Smooth muscle cell (in vitro differentiated cells): ENCODE measurements at regions not wholly inside any gene's neighbourhood (a gene's known extent, or its start where the extent isn't known, plus 50 kb on each side); places are given as distances from the start of the nearest gene placed in this dataset.
A peak's percentile ranks its signal among the peaks of the same experiment; 100 is the strongest.

Experiments used
- DNase-seq: peaks from one replicate; lab custom pipeline; 2025; ENCODE audit not compliant: unreplicated experiment; lab: John Stamatoyannopoulos, UW
- H2AFZ ChIP-seq: fragments of 200-600 bp; sonication (generic); 2 replicates; pipeline ENCODE4 v1.6.0; 2016; ENCODE audit warnings: antibody characterized with exemption, low read depth, mild to moderate bottlenecking
- H3F3A ChIP-seq: fragments of 200-600 bp; sonication (generic); 2 replicates; pipeline ENCODE4 v1.6.0; 2017; ENCODE audit warnings: antibody characterized with exemption, low read depth
- H3K27ac ChIP-seq: fragments of 200-600 bp; sonication (generic); 2 replicates; pipeline ENCODE4 v1.5.1; 2016; ENCODE audit warnings: low read depth, mild to moderate bottlenecking
- H3K27me3 ChIP-seq: fragments of 200-600 bp; sonication (generic); 2 replicates; pipeline ENCODE4 v1.6.1; 2016; ENCODE audit warnings: low read depth, mild to moderate bottlenecking
- H3K36me3 ChIP-seq: fragments of 200-600 bp; sonication (generic); 2 replicates; pipeline ENCODE4 v1.5.1; 2016; ENCODE audit warnings: low read depth
- H3K4me1 ChIP-seq: fragments of 200-600 bp; sonication (generic); 2 replicates; pipeline ENCODE4 v1.5.1; 2016; ENCODE audit warnings: low read depth
- H3K4me2 ChIP-seq: fragments of 200-600 bp; sonication (generic); 2 replicates; pipeline ENCODE4 v1.6.0; 2016; ENCODE audit warnings: mild to moderate bottlenecking
- H3K4me3 ChIP-seq: fragments of 200-600 bp; sonication (generic); 2 replicates; pipeline ENCODE4 v1.5.1; 2016; ENCODE audit warnings: mild to moderate bottlenecking
- H3K79me2 ChIP-seq: fragments of 200-600 bp; sonication (generic); 2 replicates; pipeline ENCODE4 v1.6.0; 2016; ENCODE audit warnings: low read depth, mild to moderate bottlenecking
- H3K9ac ChIP-seq: fragments of 200-600 bp; sonication (generic); 2 replicates; pipeline ENCODE4 v1.6.0; 2016; ENCODE audit warnings: low read depth
- H3K9me3 ChIP-seq: fragments of 200-600 bp; sonication (generic); replicated peaks from 2 replicates; pipeline ENCODE4 v1.5.1; 2016; ENCODE audit warnings: low read depth
- H4K20me1 ChIP-seq: fragments of 200-600 bp; sonication (generic); 2 replicates; pipeline ENCODE4 v1.6.0; 2016; ENCODE audit warnings: low read depth
- WGBS: methylation state at CpG from one replicate; pipeline ENCODE4 v1.1.7; 2016; ENCODE audit warnings: low lambda C conversion rate; 5-methylcytosine and 5-hydroxymethylcytosine counted together
- TF ChIP-seq, protein P1 (sequence below): fragments of 200-600 bp; sonication (generic); IDR thresholded peaks from 2 replicates; pipeline ENCODE4 v1.5.1; 2017; ENCODE audit warnings: borderline replicate concordance, mild to moderate bottlenecking, antibody characterized with exemption; ENCODE audit not compliant: insufficient read depth, poor library complexity, severe bottlenecking

DNA sequence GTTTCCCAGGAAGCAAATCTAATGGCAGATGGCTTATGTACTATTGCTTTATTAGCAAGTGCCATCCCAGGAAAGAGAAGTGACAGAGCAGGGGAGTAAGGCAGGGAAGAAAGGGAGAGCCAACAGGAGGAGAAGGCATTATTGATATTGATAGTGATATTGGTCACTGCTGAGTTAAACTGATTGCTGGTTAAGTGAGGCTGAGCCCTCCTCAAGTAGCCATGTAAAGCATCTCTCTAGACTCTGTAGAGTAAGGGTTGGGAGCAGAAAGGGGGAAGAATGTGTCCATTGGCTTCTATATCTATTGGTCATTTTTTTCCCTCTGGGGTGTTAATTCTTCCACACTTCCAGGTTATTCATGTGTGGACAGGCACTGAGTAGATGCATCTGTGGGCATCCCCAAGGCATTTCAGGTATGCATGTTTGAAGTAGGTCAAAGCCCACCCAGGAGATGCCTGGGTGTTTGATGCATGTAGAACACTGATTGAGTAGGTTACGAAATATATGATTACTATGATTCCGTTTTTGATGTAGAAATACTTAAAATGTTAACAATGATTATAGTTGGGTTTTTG, 290.5 kb upstream of the DPYD start:
- H3K27ac ChIP-seq = no peak overlapping the region
- H4K20me1 ChIP-seq = no peaks in the 10 kb centered on the region
- H3K4me1 ChIP-seq = peaks cover 13% of the 10 kb centered on the region
- TF ChIP-seq, protein P1, sequence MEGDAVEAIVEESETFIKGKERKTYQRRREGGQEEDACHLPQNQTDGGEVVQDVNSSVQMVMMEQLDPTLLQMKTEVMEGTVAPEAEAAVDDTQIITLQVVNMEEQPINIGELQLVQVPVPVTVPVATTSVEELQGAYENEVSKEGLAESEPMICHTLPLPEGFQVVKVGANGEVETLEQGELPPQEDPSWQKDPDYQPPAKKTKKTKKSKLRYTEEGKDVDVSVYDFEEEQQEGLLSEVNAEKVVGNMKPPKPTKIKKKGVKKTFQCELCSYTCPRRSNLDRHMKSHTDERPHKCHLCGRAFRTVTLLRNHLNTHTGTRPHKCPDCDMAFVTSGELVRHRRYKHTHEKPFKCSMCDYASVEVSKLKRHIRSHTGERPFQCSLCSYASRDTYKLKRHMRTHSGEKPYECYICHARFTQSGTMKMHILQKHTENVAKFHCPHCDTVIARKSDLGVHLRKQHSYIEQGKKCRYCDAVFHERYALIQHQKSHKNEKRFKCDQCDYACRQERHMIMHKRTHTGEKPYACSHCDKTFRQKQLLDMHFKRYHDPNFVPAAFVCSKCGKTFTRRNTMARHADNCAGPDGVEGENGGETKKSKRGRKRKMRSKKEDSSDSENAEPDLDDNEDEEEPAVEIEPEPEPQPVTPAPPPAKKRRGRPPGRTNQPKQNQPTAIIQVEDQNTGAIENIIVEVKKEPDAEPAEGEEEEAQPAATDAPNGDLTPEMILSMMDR = no peak
- H3K4me3 ChIP-seq = no peak overlapping the region
- no peak overlapping the region for H3K9ac ChIP-seq
- H3K9me3 ChIP-seq = no peaks in the 10 kb centered on the region
- H3K27me3 ChIP-seq = no peaks in the 10 kb centered on the region
- no peaks in the 10 kb centered on the region for H3F3A ChIP-seq
- no peak for DNase-seq
- H3K36me3 ChIP-seq = no peaks in the 10 kb centered on the region
- no peak overlapping the region for H2AFZ ChIP-seq
- WGBS = 91% methylated on average over 2 of the region's 2 CpGs
- H3K4me2 ChIP-seq = peak overlapping the region; percentile 80
- no peaks in the 10 kb centered on the region for H3K79me2 ChIP-seq

DNA sequence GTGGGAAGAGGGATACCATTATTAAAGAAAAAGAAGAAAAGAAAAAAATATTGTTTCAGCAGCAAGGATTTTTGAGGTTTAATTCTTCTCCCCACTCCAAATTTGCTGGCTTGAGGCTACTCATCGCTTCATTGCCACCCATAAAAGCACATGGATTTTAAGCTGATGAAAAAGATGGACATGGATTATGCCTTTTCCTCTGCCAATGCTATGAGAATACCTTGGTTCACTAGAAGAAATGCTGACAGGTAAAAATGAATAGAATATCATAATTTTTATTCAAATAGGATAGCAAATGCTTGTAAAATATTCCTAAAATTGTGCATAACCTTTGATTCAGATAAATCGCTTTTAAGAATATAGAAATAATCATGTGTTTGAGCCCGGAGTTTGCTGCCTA, 289.7 kb upstream of the DPYD start:
- H4K20me1 ChIP-seq = no peaks in the 10 kb centered on the region
- H3K4me3 ChIP-seq = no peak overlapping the region
- no peak overlapping the region for H2AFZ ChIP-seq
- H3K27me3 ChIP-seq = no peaks in the 10 kb centered on the region
- no peaks in the 10 kb centered on the region for H3K9me3 ChIP-seq
- H3K27ac ChIP-seq = peak overlapping the region; percentile 62
- H3K36me3 ChIP-seq = no peaks in the 10 kb centered on the region
- H3K9ac ChIP-seq = no peak overlapping the region
- H3K79me2 ChIP-seq = no peaks in the 10 kb centered on the region
- H3K4me1 ChIP-seq = peaks cover 13% of the 10 kb centered on the region
- DNase-seq = no peak
- peak overlapping the region; percentile 80 for H3K4me2 ChIP-seq
- H3F3A ChIP-seq = no peaks in the 10 kb centered on the region
- 88% methylated on average over 3 of the region's 3 CpGs for WGBS
- TF ChIP-seq, protein P1 = no peak

DNA sequence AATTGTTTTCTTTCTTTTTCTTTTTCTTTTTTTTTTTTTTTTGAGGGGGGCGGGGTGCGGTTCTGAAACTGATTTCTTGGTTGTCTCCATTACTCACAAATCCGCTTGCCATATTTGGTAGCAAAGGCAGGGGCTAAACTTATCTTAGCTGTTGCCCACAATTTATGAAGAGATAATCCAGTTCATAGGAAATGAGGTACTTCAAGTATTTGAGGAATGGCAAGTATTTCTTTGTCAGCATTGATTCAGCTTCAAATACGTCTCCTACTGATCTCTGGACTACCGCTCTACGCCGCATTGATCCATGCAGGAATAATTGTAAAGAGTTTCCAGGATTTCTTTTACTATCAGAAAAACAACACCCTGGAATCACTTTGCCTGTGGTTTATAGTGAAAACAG, 289.2 kb upstream of the DPYD start:
- Histone ChIP-seq H3K9ac (no peak overlapping the region), H3K27me3 (no peaks in the 10 kb centered on the region), H3K36me3 (no peaks in the 10 kb centered on the region), H3K4me2 (peak overlapping the region; percentile 80), H3K79me2 (no peaks in the 10 kb centered on the region), H3F3A (no peaks in the 10 kb centered on the region), H3K4me3 (peak overlapping the region; percentile 25), H4K20me1 (no peaks in the 10 kb centered on the region), H2AFZ (no peak overlapping the region), H3K27ac (peak overlapping the region; percentile 62), H3K4me1 (peaks cover 13% of the 10 kb centered on the region), H3K9me3 (no peaks in the 10 kb centered on the region)
- WGBS = 8% methylated on average over 7 of the region's 7 CpGs
- TF ChIP-seq, protein P1 = no peak
- DNase-seq = no peak
